Activated effector memory CD4-positive, alpha-beta T cell treated with Interleukin-2 at 50 U/mL for 16 hours (primary cell): ENCODE measurements at regions not wholly inside any gene's neighbourhood (a gene's known extent, or its start where the extent isn't known, plus 50 kb on each side); places are given as distances from the start of the nearest gene placed in this dataset.
"Not testable (repeated sequence)": the region's sequence is repeated elsewhere in the genome, so short reads cannot be mapped to it uniquely, and the experiment has no call there.

Experiments used
- DNase-seq: peaks from one replicate; pipeline ENCODE4 v3.0.0-alpha.2; 2020

- DNase-seq = not testable (repeated sequence)
These were observed 194.4 kb upstream of the ZNF469 start for GRCh38 chr16:88188171-88188895.

GRCh38 chr16:88190592-88191095, 192.1 kb upstream of the ZNF469 start:
- DNase-seq = not testable (repeated sequence)

- not testable (repeated sequence) for DNase-seq
These were observed 191.6 kb upstream of the ZNF469 start for GRCh38 chr16:88191168-88191567.

GRCh38 chr16:88192601-88193000, 190.2 kb upstream of the ZNF469 start:
- no peak for DNase-seq

- DNase-seq = not testable (repeated sequence)
These were observed 188.9 kb upstream of the ZNF469 start for GRCh38 chr16:88193706-88194396.

- DNase-seq = no peak
These were observed 188.1 kb upstream of the ZNF469 start for GRCh38 chr16:88194397-88195268.

- DNase-seq = no peak
These were observed 187.5 kb upstream of the ZNF469 start for GRCh38 chr16:88195269-88195705.

GRCh38 chr16:88195911-88196465, 186.8 kb upstream of the ZNF469 start:
- no peak for DNase-seq

- no peak for DNase-seq
These were observed 186.0 kb upstream of the ZNF469 start for GRCh38 chr16:88196471-88197400.

- no peak for DNase-seq
These were observed 185.0 kb upstream of the ZNF469 start for GRCh38 chr16:88197481-88198456.

GRCh38 chr16:88198457-88199295, 184.1 kb upstream of the ZNF469 start:
- not testable (repeated sequence) for DNase-seq

GRCh38 chr16:88199296-88200153, 183.2 kb upstream of the ZNF469 start:
- DNase-seq = not testable (repeated sequence)

- not testable (repeated sequence) for DNase-seq
These were observed 182.4 kb upstream of the ZNF469 start for GRCh38 chr16:88200154-88200895.

- DNase-seq = no peak
These were observed 181.9 kb upstream of the ZNF469 start for GRCh38 chr16:88200896-88201185.

GRCh38 chr16:88201611-88202010, 181.1 kb upstream of the ZNF469 start:
- DNase-seq = not testable (repeated sequence)

GRCh38 chr16:88202207-88202745, 180.5 kb upstream of the ZNF469 start:
- DNase-seq = no peak
